Fibroblast of the aortic adventitia (primary cell): ENCODE measurements at regions not wholly inside any gene's neighbourhood (a gene's known extent, or its start where the extent isn't known, plus 50 kb on each side); places are given as distances from the start of the nearest gene placed in this dataset.

Experiments
- DNase-seq: peaks from one replicate; pipeline ENCODE4 v3.0.0-alpha.2; 2010; ENCODE audit warnings: low read depth
- H3K4me3 ChIP-seq: 2 replicates; pipeline ENCODE4 v1.5.1; 2011; ENCODE audit warnings: low read depth, mild to moderate bottlenecking, control low read depth, low read length, moderate library complexity
- CTCF ChIP-seq: IDR thresholded peaks from 2 replicates; pipeline ENCODE4 v1.5.1; 2011; ENCODE audit warnings: mild to moderate bottlenecking, low read length, control low read depth, inconsistent platforms; ENCODE audit not compliant: insufficient read depth

GRCh38 chr11:134662629-134663360, 250.8 kb upstream of the B3GAT1 start:
- DNase-seq, result no peak

GRCh38 chr11:134661660-134662059, 249.6 kb upstream of the B3GAT1 start:
- no peak for DNase-seq
- H3K4me3 ChIP-seq, result no peak overlapping the region
- no peak for TF ChIP-seq CTCF

More at GRCh38 chr11:134662629-134663360, 250.8 kb upstream of the B3GAT1 start:
- no peak overlapping the region for H3K4me3 ChIP-seq
- no peak for TF ChIP-seq CTCF

DNA sequence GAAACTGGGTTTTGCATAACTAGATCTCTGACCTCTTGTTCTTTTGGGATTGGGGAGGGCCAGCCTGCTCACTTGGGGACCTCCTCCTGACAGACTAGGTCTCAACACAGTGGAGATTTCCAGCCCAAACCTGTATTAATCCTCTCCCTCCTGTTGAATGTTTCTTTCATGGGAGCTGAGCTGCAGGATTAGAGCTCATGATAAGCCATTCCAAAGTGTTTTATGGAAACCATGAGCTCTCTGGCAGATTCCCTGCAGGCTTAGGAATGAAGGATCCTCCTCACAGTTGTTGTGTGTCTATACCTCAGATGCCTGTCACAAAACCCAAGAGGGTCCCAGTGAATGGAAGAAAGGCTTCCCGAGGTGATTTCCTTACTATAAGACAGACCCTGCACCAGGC, 248.4 kb upstream of the B3GAT1 start:
- no peak for TF ChIP-seq CTCF
- no peak for DNase-seq
- no peak overlapping the region for H3K4me3 ChIP-seq

DNA sequence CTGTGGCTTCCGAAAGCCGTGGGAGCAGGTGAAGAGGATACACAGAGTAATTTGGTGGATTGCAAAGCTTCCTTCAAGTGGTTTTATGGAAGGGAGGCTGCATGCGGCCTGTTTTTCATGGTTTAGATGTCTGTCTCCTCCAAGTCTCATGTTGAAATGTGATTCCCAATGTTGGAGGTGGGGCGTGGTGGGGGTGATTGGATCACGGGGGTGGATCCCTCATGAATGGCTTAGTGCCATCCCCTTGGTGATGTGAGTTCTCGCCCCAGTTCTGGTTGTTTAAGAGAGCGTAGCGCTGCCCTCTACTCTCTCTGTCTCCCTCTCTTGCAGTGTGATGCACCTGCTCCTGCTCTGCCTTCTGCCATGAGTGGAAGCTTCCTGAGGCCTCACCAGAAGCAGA, 247.8 kb upstream of the B3GAT1 start:
- DNase-seq, result no peak
- no peak overlapping the region for H3K4me3 ChIP-seq
- no peak for TF ChIP-seq CTCF

DNA sequence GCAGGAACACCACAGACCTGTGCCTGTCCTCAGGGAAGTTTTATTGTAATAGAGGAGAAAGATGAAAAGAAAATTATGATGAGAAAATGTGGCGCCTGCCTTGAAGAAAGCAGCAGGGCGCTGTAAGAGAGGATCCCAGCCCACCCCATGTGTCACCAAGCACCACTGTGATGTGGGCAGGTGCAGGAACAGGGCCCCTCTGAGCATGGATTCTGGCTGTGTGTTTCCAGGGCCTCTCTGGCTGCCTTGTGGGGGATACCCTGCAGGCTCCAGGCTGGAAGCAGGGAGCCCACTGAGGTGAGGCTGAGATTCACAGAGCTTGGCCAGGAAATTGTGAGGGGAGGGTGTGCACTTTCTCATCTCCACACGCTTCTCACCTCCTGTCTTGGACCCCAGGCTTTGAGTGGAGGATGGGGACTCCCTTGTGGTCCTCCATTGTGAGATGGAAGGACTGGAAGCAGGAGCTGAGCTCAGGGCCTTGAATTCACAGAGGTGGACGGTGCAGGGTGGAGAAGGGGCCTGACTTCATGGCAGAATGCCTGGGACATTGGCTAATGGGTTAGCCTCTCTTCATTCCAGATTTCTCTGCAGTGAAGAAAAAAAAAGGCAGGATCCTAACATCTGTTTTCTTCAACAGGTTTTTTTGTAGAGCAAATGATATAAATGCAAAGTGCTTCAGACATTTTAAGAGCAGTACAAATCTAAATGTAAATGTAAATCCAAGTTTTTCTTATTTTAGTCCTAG, 246.6 kb upstream of the B3GAT1 start:
- no peak for TF ChIP-seq CTCF
- no peak overlapping the region for H3K4me3 ChIP-seq
- DNase-seq, result no peak

DNA sequence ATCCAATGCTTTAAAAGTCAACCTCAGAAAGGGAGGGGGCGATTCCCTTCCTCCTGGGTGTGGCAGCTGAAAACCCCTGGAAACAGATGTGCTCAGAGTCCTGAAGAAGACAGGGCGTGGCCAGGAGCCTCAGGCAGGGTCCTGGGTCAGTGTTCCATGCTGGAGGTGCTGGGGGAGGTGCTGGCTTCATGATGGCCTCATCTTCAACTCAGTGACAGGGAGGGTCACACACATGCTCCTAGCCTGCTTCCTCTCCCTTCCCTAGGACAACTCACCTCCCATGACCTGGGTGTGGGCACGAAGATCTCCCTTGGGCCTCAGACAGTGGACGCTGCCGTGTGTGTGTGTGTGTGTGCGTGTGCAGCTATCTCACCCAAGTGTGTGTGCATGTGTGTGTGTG, 245.6 kb upstream of the B3GAT1 start:
- no peak overlapping the region for H3K4me3 ChIP-seq
- DNase-seq, result no peak

More for the DNA sequence above, 245.6 kb upstream of the B3GAT1 start:
- no peak for TF ChIP-seq CTCF
